Myocyte (in vitro differentiated cells): ENCODE measurements at regions not wholly inside any gene's neighbourhood (a gene's known extent, or its start where the extent isn't known, plus 50 kb on each side); places are given as distances from the start of the nearest gene placed in this dataset.
A peak's percentile ranks its signal among the peaks of the same experiment; 100 is the strongest.

ENCODE experiments used
- DNase-seq: peaks from one replicate; pipeline ENCODE4 v3.0.0-alpha.2; 2012; ENCODE audit warnings: low read depth

GRCh38 chr2:204225671-204226073 is 289.1 kb downstream of the ICOS start:
- DNase-seq, result no peak

DNA sequence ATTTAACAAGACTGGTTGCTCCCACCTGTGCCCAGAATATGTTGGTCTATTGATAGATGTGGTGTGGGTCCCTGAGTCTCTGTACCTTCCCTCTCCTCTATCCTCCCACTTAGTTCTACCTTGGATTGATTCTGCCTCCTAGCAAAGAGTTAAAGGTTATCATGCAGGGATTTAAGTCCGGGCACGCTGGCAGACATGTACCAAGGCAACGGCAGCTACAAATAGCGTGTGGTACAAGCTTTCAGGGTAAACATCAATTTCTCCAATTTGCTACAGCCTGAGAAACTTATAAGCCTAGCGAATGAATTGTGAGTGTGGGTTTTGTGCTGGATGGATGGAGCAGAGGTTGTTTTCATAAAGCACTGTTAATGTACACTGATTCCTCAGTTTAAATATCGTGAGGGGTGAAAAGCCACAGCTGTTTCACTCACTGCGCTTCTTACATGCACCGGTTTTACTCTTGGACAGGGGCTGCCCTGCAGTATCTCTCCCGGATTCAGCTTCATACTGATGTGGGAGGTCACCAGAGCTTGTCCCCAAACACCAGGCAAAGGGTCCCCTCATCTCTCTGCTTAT is 289.8 kb downstream of the ICOS start:
- DNase-seq, result no peak

- DNase-seq, result no peak
Observed at GRCh38 chr2:204228169-204228886, 291.8 kb downstream of the ICOS start.

DNA sequence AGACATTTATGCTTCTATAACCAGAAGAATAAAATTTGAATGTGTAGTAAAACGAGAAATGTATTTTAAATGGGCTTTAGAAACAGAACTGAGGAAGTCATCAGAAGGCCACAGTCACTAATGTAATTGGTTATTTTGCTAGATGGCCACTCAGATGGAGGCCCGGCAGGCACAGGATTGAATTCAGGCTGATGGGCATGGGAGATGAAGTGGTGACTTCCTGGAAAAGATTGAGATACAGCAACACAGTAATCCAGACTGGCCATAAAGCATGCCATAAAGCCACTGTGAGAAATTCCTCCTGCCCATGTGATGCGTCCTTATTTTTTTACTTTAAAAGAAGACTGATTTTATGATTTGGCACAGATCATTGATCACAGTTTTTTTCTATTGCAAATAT is 297.7 kb downstream of the ICOS start:
- DNase-seq, result no peak

DNA sequence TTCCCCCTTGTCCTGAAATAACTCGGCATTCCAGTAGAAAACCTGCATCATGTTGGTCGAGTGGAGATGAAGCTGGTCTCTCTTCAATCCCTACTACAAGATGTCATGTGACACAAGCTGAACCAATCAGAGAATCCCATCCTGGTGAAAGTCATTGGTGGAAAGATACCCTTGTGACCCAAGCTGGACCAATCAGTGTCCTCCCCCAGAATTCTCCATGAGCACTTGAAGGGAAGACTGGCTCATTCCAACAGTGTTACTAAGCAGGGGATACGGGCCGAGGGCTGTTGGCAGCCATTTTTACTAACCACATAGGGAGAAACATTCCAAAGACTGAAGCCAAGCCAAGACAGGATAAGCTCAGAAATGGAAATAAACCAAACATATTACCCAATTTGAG is 298.3 kb downstream of the ICOS start:
- DNase-seq, result peak; percentile 32

- no peak for DNase-seq
Observed at GRCh38 chr2:204237416-204237815, 300.9 kb downstream of the ICOS start.

DNA sequence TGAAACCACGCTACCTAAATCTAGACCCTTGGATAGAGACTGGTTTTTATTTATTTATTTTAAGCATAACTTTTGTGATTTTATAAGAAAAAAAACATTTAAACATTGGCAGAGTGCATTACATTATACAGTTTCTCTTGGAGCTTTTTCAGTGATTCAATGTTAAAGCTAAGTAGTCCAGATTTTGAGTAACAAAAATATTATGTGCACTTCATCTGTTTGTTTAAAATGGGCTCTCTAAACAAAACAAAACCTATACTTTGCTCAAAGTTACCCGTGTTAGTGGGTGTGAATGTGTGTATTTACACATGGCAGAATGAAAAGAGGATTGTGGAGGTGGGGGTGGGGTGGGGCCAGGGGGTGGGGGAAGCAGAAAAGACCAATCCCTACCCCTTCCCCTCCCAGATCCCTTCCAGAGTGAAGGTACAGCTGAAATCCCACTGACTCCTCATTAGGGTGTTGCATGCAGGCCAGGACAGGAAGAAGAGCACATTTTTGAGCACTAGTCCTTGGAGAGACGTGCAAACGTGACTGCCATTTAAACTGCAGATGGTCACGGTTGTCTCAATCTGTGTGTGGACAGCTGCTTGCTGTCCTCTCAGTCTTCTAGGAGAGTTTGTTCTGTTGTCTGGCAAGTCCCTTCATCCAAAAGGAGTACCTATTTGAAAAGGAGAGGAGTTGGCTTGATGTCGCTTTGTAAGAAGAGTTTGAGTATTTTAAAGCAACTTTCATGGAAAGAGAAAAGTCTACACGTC is 303.0 kb downstream of the ICOS start:
- no peak for DNase-seq

- DNase-seq, result no peak
Observed at GRCh38 chr2:204240961-204241360, 304.3 kb upstream of the PARD3B start.

GRCh38 chr2:204249437-204249836 is 295.8 kb upstream of the PARD3B start:
- no peak for DNase-seq

GRCh38 chr2:204250692-204251091 is 294.6 kb upstream of the PARD3B start:
- no peak for DNase-seq

- DNase-seq, result no peak
Observed at GRCh38 chr2:204251158-204251997, 293.9 kb upstream of the PARD3B start.

DNA sequence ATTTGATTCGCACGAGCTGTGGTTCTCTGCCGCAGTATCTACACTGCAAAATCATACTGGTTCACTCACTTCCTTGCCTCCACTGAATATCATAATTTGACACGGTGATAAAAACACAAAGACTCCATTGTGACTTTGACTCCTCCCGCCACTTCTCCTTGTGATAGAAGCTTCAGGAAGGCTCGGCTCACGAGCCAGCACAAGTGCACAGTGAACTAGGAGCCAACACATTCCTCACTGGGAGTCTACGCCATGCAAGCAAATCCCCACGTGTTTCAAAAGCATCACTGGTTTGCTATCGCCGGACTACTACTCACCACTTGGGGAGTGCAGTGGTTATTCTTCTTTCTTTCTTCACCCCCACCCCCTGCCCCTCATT is 293.3 kb upstream of the PARD3B start:
- DNase-seq, result no peak

DNA sequence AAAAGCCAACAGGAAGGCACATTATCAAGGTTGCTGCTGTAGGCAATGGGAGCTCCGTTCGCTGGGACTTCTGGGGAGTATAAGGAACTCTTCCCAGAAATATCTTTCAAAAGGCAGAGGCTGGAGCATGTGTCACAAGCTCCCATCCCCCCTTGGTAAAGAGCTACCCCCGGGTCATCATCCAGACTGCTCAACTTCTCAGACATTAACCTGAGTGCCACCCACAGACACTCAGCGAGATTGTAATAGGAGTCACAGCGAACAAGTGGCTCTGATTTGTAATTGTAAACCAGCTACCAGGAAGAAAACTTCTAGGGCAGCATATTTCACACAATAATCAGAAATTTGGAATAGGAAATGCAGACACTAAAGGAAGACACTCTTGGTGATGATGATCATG is 290.2 kb upstream of the PARD3B start:
- no peak for DNase-seq

DNA sequence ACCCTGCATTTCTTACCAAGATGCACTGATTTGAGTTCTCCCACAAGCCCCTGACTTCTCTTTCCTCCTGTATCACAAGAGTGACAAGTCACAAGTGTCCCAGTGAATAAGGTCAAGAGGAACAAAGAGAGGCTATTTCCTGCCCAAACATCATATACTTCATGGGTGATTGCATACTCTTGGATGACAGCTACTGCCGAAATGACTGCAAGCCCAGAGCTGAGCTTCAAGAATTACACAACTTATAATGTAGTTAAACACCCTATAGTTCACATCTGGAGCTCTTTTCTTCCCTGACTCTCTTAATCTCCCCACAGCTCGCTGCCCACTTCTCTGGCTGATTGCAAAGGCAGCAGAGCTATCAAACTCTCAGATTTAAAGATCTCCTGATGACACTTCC is 289.7 kb upstream of the PARD3B start:
- no peak for DNase-seq

- no peak for DNase-seq
Observed at GRCh38 chr2:204257781-204258180, 287.5 kb upstream of the PARD3B start.

DNA sequence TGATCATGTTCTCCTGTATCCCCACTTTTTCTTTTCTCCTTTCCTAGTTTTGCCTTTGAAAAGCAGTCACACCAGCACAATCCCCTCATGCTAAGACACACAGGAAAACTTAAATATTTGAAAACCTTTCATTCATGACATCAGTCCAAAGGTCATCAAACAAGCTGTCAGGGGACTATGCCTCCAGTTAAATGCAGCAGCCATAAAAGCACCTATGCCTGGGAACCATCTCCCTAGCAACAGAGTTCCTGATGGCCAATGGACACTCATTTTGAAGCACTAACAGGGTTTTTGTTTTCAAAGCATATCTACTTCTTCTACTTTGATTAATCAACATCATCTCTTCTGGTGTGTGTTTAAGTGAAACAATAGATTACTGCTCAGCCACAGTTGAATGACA is 286.4 kb upstream of the PARD3B start:
- DNase-seq, result no peak

- DNase-seq, result peak; percentile 79
Observed at GRCh38 chr2:204260162-204260877, 285.0 kb upstream of the PARD3B start.

GRCh38 chr2:204260901-204261300 is 284.4 kb upstream of the PARD3B start:
- no peak for DNase-seq

DNA sequence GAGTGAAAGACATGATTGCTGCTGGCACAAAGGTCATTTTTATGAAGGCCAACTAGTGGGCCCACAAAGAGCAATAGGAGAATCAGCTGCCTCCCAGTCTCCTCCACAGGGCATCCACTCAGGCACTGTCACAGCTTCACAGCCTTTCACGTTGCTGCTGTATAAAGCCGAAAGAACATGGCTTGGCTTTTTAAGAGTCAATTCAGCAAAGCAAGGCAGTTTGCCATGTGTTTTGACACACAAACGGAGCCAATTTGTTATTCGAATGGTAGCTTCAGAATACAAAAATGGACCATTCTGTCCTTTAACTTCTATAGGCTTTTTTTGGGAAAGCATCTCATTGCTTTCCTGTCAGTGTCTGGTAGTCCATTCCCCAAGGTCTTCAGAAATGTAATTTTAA is 283.4 kb upstream of the PARD3B start:
- no peak for DNase-seq

DNA sequence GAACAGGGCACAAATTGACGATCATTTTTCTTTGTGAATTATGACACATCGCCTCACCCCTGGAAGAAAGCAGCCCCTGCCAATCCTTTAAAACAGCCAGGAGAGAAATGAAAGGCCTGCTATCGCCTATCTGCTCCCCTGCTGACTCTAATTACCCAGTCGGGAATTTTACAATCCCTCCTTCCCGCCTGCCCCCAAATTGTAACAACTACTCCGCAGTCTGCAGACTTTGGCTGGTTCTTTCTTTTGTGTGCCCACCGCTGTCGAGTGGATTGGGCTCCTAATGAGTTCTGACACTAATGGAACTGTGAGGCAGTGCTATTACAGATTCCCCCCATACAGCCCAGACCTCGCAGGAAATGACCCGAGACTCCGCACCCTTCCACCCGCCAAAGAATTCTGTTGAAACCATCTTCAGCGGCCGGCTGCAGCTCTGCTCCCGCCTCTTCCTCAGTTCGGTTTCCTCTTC is 281.2 kb upstream of the PARD3B start:
- no peak for DNase-seq

- DNase-seq, result peak; percentile 61
Observed at GRCh38 chr2:204264621-204265140, 280.6 kb upstream of the PARD3B start.
